ENCODE measurements at regions not wholly inside any gene's neighbourhood (a gene's known extent, or its start where the extent isn't known, plus 50 kb on each side); places are given as distances from the start of the nearest gene placed in this dataset.

DNA sequence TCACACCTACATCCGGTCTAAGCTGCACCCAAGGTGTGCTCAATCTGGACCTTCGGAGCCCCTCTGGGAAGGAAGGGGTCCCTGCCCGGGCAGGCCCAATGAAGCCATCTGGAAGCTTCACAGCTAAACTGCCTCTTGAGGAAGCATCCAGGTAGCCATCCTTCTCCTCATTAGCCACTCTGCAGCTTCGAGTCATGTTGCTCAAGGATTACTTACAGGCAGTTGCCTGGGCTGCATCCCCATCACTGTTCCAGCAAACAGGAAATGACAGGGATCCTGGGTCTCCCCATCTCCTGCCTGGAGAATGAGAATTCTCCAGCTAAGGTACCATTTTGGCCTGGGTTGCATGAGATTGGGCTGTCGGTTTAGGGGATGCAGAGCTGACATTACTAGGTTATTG is 91.7 kb downstream of the ERMARD start:
- TF ChIP-seq, protein P1, sequence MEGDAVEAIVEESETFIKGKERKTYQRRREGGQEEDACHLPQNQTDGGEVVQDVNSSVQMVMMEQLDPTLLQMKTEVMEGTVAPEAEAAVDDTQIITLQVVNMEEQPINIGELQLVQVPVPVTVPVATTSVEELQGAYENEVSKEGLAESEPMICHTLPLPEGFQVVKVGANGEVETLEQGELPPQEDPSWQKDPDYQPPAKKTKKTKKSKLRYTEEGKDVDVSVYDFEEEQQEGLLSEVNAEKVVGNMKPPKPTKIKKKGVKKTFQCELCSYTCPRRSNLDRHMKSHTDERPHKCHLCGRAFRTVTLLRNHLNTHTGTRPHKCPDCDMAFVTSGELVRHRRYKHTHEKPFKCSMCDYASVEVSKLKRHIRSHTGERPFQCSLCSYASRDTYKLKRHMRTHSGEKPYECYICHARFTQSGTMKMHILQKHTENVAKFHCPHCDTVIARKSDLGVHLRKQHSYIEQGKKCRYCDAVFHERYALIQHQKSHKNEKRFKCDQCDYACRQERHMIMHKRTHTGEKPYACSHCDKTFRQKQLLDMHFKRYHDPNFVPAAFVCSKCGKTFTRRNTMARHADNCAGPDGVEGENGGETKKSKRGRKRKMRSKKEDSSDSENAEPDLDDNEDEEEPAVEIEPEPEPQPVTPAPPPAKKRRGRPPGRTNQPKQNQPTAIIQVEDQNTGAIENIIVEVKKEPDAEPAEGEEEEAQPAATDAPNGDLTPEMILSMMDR (conservative IDR thresholded peaks at IDR 0.05) = no peak
- no peak for TF ChIP-seq ZFX (IDR thresholded peaks at IDR 0.05)

DNA sequence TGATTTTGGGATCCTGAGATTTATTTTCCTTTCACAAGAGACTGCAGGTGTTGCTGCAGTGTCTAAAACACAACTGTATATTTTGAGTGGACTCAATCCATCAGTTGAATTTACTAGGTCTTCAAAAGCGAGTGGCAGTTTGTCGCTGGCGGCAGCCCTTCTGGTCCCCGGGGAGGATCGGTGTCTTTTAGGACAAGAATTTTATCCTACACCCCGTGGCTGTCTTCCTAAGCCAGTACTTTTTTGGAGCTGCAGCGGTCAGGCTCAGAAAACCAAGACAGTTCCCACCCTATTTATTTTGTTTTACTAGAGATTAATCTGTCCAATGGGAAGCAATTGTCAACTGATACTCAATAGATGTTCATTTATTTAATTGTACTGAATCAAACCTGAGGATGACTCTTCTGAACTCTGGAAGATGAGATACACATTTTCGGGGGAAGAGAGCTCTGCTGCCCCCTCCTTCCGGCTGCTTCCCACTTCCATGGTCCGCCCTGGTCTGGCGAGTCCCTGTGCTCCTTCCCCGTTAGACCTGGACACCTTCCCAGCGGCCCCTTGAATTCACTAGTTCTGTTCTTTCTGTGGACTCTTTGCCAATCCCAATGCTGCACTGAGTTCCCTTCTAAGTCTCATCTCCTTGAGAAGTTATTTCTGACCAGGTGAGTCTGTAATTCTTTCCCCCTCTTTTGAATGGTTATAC is 90.6 kb downstream of the ERMARD start:
- TF ChIP-seq ZFX (IDR thresholded peaks at IDR 0.05) = no peak
- TF ChIP-seq, protein P1 (conservative IDR thresholded peaks at IDR 0.05) = no peak
- no peak overlapping the region for H3K27ac ChIP-seq

More for the DNA sequence above, 91.7 kb downstream of the ERMARD start:
- H3K27ac ChIP-seq = no peak overlapping the region

DNA sequence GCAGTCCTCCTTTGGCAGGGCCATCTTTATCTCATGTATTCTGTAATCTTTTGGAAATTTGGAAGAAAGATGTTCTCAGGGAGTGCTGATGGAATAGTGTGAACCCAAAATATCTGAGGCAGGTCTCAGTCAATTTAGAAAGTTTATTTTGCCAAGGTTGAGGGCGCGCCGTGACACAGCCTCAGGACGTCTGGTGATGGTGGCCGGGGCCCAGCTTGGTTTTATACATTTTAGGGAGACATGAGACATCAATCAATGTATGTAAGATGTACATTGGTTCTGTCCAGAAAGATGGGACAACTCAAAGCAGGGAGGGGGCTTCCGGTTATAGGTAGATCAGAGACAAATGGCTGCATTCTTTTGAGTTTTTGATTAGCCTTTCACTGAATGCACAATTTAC is 89.8 kb downstream of the ERMARD start:
- no peak overlapping the region for H3K27ac ChIP-seq
- TF ChIP-seq, protein P1 (conservative IDR thresholded peaks at IDR 0.05) = no peak
- no peak for TF ChIP-seq ZFX (IDR thresholded peaks at IDR 0.05)

DNA sequence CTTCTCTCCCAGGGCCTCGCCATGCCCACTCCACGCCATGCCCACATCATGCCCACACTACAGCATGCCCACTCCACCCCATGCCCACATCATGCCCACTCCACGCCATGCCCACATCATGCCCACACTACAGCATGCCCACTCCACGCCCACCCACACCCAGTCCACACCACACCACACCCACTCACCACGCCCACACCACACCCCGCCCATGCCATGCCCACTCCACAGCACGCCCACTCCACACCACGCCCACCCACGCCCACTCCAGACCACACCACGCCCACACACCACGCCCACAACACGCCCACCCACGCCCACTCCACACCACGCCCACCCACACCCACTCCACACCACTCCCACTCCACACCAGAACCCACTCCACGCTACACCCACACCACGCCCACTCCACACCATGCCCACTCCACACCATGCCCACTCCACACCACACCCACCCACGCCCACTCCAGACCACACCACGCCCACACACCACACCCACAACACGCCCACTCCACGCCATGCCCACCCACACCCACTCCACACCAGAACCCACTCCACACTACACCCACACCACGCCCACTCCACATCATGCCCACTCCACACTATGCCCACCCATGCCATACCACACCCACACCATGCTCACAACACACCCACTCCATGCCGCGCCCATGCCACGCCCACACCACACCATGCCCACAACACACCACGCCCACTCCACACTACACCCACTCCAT is 88.6 kb downstream of the ERMARD start:
- no peak for TF ChIP-seq ZFX (IDR thresholded peaks at IDR 0.05)
- TF ChIP-seq, protein P1 (conservative IDR thresholded peaks at IDR 0.05) = no peak
- H3K27ac ChIP-seq = no peak overlapping the region

DNA sequence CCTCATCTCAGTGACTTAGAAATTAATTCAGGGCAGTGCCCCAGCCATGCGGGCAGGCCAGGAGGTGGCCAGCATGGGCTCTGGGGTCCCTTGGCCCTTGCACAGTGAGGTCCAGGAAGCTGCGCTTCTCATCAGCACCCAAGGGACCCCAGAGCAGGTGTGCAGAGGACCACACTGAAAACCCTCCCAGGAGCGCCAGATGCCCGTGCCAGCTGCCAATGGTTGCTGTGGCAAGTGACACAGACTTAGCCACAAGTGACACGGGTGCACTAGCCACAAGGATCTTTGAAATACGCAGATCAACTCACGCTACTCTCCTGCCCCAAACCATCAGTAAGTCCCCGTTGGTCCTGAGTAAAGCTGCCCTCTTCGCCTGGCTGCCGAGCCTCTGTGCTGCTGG is 88.1 kb downstream of the ERMARD start:
- TF ChIP-seq, protein P1 (conservative IDR thresholded peaks at IDR 0.05) = no peak
- no peak for TF ChIP-seq ZFX (IDR thresholded peaks at IDR 0.05)

DNA sequence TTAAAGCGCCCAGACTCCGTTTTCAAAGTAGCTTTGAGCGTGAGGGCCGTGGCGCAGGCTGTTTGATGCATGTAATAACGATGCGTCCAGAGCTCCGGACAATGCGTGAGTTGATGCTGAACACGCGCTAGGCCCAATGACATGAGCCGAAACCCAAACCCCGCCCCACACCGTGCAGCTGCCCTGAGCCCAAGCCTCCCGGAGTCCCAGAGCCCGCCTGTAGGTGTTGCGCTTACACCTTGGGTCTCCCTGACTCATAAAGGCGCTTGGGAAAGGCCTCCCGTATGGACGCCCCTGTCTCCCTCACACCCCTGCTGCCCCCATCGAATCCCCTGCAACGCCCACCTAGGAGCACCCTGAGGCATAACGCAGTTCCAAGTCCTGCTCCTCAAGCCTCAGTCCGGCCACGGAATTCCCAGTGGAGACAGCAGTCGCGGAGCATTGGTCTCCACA is 87.6 kb downstream of the ERMARD start:
- no peak for TF ChIP-seq ZFX (IDR thresholded peaks at IDR 0.05)
- TF ChIP-seq, protein P1 (conservative IDR thresholded peaks at IDR 0.05) = no peak
- H3K27ac ChIP-seq = no peak overlapping the region

More for the DNA sequence above, 88.1 kb downstream of the ERMARD start:
- no peak overlapping the region for H3K27ac ChIP-seq

DNA sequence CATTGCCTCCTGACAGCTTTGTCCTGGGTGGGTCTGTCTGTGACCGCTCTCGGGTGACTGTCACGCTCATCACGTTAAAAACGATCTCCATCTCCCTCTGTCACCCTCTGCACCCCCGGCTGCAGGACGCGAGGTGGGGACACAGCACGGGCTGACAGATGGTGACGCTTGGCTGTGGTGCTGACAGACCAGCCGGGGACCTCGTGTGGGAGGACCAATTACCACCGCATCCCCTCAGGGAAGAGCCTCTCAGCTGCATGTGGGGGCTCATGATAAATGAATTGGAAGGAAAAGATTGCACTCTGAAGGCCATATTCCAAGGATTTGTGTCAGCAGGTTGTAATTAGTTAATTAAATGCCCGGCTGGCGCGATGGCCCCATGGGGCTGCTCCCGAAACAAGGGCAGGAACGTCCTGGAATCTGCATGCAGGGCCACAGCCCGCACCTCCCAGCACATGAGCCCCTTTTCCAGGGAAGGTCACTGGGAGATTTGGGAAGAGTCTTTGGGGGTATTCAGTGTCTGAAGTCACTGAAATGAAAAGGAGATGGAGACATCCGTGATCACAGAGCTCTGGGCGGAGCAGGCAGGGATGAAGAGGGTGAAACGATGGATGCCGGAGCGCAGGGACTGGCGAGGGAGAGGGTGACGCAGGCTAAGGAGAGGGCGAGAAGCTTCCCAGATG is 87.1 kb downstream of the ERMARD start:
- no peak overlapping the region for H3K27ac ChIP-seq
- TF ChIP-seq ZFX (IDR thresholded peaks at IDR 0.05) = no peak
- TF ChIP-seq, protein P1 (conservative IDR thresholded peaks at IDR 0.05) = no peak

Measured in C4-2B (cell line).